K562 (cell line): ENCODE measurements at regions not wholly inside any gene's neighbourhood (a gene's known extent, or its start where the extent isn't known, plus 50 kb on each side); places are given as distances from the start of the nearest gene placed in this dataset.

Experiments used
- ATAC-seq: fragments of 200-7000 bp; cut with Tn5 transposase; 3 replicates; pipeline ENCODE4 v1.9.1; 2020; ENCODE audit warnings: moderate library complexity
- BruUV-seq: library from RNA; stranded (reverse); fragments of 400-500 nt; replicated peaks from 2 replicates; lab custom pipeline; 2021; lab: Mats Ljungman, UMichigan
- CTCF ChIA-PET: fragments of 300-600 bp; formaldehyde crosslinking; extraction: SDS; loops from one replicate; lab custom pipeline; 2021; ENCODE audit warnings: low intra/inter-chr PET ratio; lab: Yijun Ruan, JAX
- POLR2A ChIA-PET: fragments of 300-600, 350-650 bp; sonication (Branson Sonifier 250); formaldehyde crosslinking; extraction: SDS; loops from one replicate; lab custom pipeline; 2021; ENCODE audit warnings: antibody characterized with exemption, inconsistent platforms; lab: Yijun Ruan, JAX
- DNase-seq, 4 experiments: peaks; one replicate each; pipeline versions ENCODE4 v3.0.0 to v3.0.0-alpha.2; 2011 to 2018; ENCODE audit warnings: low spot score in 3 of 4, mixed read lengths in 3 of 4; ENCODE audit errors: extremely low read depth in 1 of 4
- FAIRE-seq: peaks from 2 replicates; lab custom pipeline; 2011; peaks lifted over from hg19 to GRCh38; lab: Jason Lieb, UNC
- H2AFZ ChIP-seq: 2 replicates; pipeline ENCODE4 v1.6.0; 2011; ENCODE audit warnings: low read depth, low read length, control low read depth, inconsistent platforms
- H3K27ac ChIP-seq: fragments of 200-600 bp; 3 replicates; pipeline ENCODE4 v1.8.0; 2011; ENCODE audit warnings: low read depth, mild to moderate bottlenecking, control low read depth, inconsistent platforms, low read length, moderate library complexity, mixed read lengths; ENCODE audit errors: extremely low read depth
- H3K27me3 ChIP-seq, 2 experiments: fragments of 300-600 bp in 1 of 2; 2 replicates in 1 of 2; 3 replicates in 1 of 2; pipeline versions ENCODE4 v1.6.0 to v1.8.0; 2011; ENCODE audit warnings: inconsistent platforms in 2 of 2, low read length in 2 of 2, mild to moderate bottlenecking in 1 of 2, mixed read lengths in 1 of 2, moderate library complexity in 1 of 2; ENCODE audit not compliant: control insufficient read depth in 2 of 2, insufficient read depth in 2 of 2
- H3K36me3 ChIP-seq: fragments of 300-600 bp; 3 replicates; pipeline ENCODE4 v1.8.0; 2011; ENCODE audit warnings: mild to moderate bottlenecking, low read length, inconsistent platforms; ENCODE audit not compliant: control insufficient read depth, insufficient read depth
- H3K4me1 ChIP-seq, 2 experiments: fragments of 200-600 bp in 1 of 2; replicated peaks in 1 of 2; 2 replicates in 1 of 2; 3 replicates in 1 of 2; pipeline versions ENCODE4 v1.5.1 to v1.8.0; 2011; ENCODE audit warnings: inconsistent platforms in 2 of 2, low read length in 2 of 2, mild to moderate bottlenecking in 1 of 2, mixed read lengths in 1 of 2, moderate library complexity in 1 of 2; ENCODE audit not compliant: control insufficient read depth in 2 of 2, insufficient read depth in 2 of 2
- H3K4me2 ChIP-seq: 2 replicates; pipeline ENCODE4 v1.6.1; 2011; ENCODE audit warnings: low read length, control low read depth, inconsistent platforms, mixed read lengths; ENCODE audit not compliant: insufficient read depth
- H3K4me3 ChIP-seq: fragments of 200-600 bp; sonication (generic), shearing (Covaris generic); 2 replicates; pipeline ENCODE4 v1.5.1; 2016; ENCODE audit warnings: control low read depth, inconsistent platforms
- H3K79me2 ChIP-seq: fragments of 200-600 bp; 3 replicates; pipeline ENCODE4 v1.8.0; 2011; ENCODE audit warnings: low read length, inconsistent platforms; ENCODE audit not compliant: control insufficient read depth, insufficient read depth
- H3K9ac ChIP-seq, 2 experiments: 2 replicates each; pipeline versions ENCODE4 v1.6.0 to v1.6.1; 2011; ENCODE audit warnings: low read depth in 2 of 2, low read length in 2 of 2, control low read depth in 1 of 2, inconsistent platforms in 1 of 2, mild to moderate bottlenecking in 1 of 2, mixed read lengths in 1 of 2; ENCODE audit not compliant: insufficient read depth in 1 of 2
- H3K9me1 ChIP-seq: one replicate; pipeline ENCODE4 v1.6.0; 2011; ENCODE audit warnings: inconsistent platforms, mild to moderate bottlenecking, low read length, moderate library complexity; ENCODE audit not compliant: control insufficient read depth, insufficient read depth
- H3K9me3 ChIP-seq: replicated peaks from 2 replicates; pipeline ENCODE4 v1.5.1; 2011; ENCODE audit warnings: low read depth, low read length, inconsistent platforms; ENCODE audit not compliant: control insufficient read depth, insufficient read depth
- H4K20me1 ChIP-seq: replicated peaks from 2 replicates; pipeline ENCODE4 v1.6.1; 2011; ENCODE audit warnings: low read length, inconsistent platforms, mixed read lengths; ENCODE audit not compliant: control insufficient read depth, insufficient read depth
- ETV6 ChIP-seq, 3 experiments: fragments of 150-350 bp in 1 of 3; sonication (generic) in 1 of 3; formaldehyde crosslinking in 1 of 3; IDR thresholded peaks; 2 replicates each; pipeline versions ENCODE4 v1.6.1 to v1.8.0; 2014 to 2022; ENCODE audit warnings: borderline replicate concordance in 2 of 3, low read depth in 2 of 3, antibody characterized with exemption in 1 of 3, low read length in 1 of 3, mild to moderate bottlenecking in 1 of 3, missing genetic modification reagents in 1 of 3
- HMG20B ChIP-seq: fragments of 250-450 bp; sonication (Bioruptor Pico); IDR thresholded peaks from 2 replicates; pipeline ENCODE4 v1.5.0; 2021; ENCODE audit warnings: mild to moderate bottlenecking
- KDM5B ChIP-seq: fragments of 200-600 bp; sonication (generic); IDR thresholded peaks from 2 replicates; pipeline ENCODE4 v1.6.1; 2012; ENCODE audit warnings: low read depth, mild to moderate bottlenecking, moderate library complexity, low read length, control low read depth, inconsistent platforms; ENCODE audit not compliant: insufficient replicate concordance
- LCOR ChIP-seq: sonication (generic); formaldehyde crosslinking; IDR thresholded peaks from 2 replicates; pipeline ENCODE4 v1.8.0; 2022; ENCODE audit warnings: mild to moderate bottlenecking, missing genetic modification reagents
- NFE2L1 ChIP-seq: fragments of 450-650 bp; IDR thresholded peaks from 2 replicates; pipeline ENCODE4 v1.6.1; 2016; ENCODE audit warnings: missing genetic modification characterization, low read depth, mild to moderate bottlenecking, missing compliant biosample characterization, moderate library complexity, borderline replicate concordance
- PHF8 ChIP-seq: fragments of 200-600 bp; sonication (generic); IDR thresholded peaks from 2 replicates; pipeline ENCODE4 v1.6.1; 2012; ENCODE audit warnings: mixed run types, mild to moderate bottlenecking, inconsistent platforms, low read length, moderate library complexity, borderline replicate concordance
- POLR2G ChIP-seq: fragments of 200-400 bp; formaldehyde crosslinking; IDR thresholded peaks from 2 replicates; pipeline ENCODE4 v1.6.1; 2017; ENCODE audit warnings: low read depth, mild to moderate bottlenecking, antibody characterized with exemption, low read length, moderate library complexity
- RFX5 ChIP-seq: IDR thresholded peaks from 2 replicates; pipeline ENCODE4 v1.6.1; 2011; ENCODE audit warnings: low read depth, mild to moderate bottlenecking, improper control_type of control experiment, low read length
- ZNF316 ChIP-seq: fragments of 450-650 bp; IDR thresholded peaks from 2 replicates; pipeline ENCODE4 v1.6.1; 2016
- ZNF77 ChIP-seq: fragments of 250-450 bp; sonication (Bioruptor Pico); IDR thresholded peaks from 2 replicates; pipeline ENCODE4 v1.5.0; 2020
- ZNF780A ChIP-seq: fragments of 250-450 bp; sonication (Bioruptor Pico); IDR thresholded peaks from 2 replicates; pipeline ENCODE4 v1.5.0; 2021; ENCODE audit warnings: mild to moderate bottlenecking
- WGBS: fragments of 100-300 bp; shearing (Covaris generic); methylation state at CpG from one replicate; pipeline ENCODE4 v1.1.6; 2016; ENCODE audit warnings: low coverage, mixed read lengths; ENCODE audit not compliant: insufficient coverage; ENCODE audit errors: missing lambda C conversion rate; 5-methylcytosine and 5-hydroxymethylcytosine counted together
- in situ Hi-C: fragments of 300-500 bp; cut with MboI; formaldehyde crosslinking; loops from 4 replicates; pipeline ENCODE4 v1.15.0; 2018; ENCODE audit warnings: inconsistent platforms, mixed read lengths
- intact Hi-C: fragments of 100-400 bp; cut with micrococcal nuclease; formaldehyde crosslinking; loops from 2 replicates; pipeline ENCODE4 v1.14.2; 2022
- TF ChIP-seq, protein P1 (sequence below): fragments of 450-650 bp; IDR thresholded peaks from 2 replicates; pipeline ENCODE4 v1.6.1; 2016; ENCODE audit warnings: low read depth, mild to moderate bottlenecking, moderate library complexity
- TF ChIP-seq, protein P2 (sequence below): fragments of 450-650 bp; formaldehyde crosslinking; IDR thresholded peaks from 2 replicates; pipeline ENCODE4 v1.4.0; 2020; ENCODE audit warnings: mild to moderate bottlenecking, moderate library complexity
- TF ChIP-seq, protein P3 (sequence below): IDR thresholded peaks from 2 replicates; pipeline ENCODE4 v1.6.1; 2016; ENCODE audit warnings: missing genetic modification characterization, missing compliant biosample characterization
- TF ChIP-seq, protein P4 (sequence below): sonication (generic); formaldehyde crosslinking; IDR thresholded peaks from 2 replicates; pipeline ENCODE4 v1.8.0; 2022; ENCODE audit warnings: mild to moderate bottlenecking, missing genetic modification reagents, borderline replicate concordance
- TF ChIP-seq, protein P5 (sequence below): fragments of 250-450 bp; sonication (Bioruptor Pico); IDR thresholded peaks from 2 replicates; pipeline ENCODE4 v1.8.0; 2022; ENCODE audit warnings: inconsistent platforms, mild to moderate bottlenecking, moderate library complexity, borderline replicate concordance

DNA sequence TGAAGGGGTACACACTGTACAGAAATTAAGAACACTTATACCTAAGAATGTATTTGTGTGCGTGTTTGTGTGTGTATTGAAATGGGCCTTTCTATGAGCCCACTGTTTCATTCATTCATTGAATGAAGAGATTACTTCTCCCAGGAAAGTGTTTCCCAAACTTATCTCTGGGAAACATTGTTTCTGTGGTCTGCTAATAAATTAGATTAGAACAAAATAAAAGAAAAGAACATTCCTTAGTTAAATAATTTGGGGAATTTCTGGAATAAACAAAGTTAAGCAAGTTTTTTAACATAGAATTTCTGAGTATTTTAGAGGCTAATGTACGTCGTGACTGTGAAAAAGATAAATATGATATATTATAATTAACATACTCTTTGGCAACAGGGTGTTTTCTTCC lies 402.4 kb upstream of the CDH11 start:
- H2AFZ ChIP-seq: no peak overlapping the region
- ChIA-PET CTCF (no interaction called here), POLR2A (no interaction called here)
- H3K36me3 ChIP-seq: no peaks in the 10 kb centered on the region
- in situ Hi-C loops (no loop called here), intact Hi-C loops (no loop called here)
- 0% methylated on average over 3 of the region's 3 CpGs for WGBS
- H3K4me2 ChIP-seq: no peak overlapping the region
- ATAC-seq (no peak), FAIRE-seq (no peak)
- no peaks in the 10 kb centered on the region for H4K20me1 ChIP-seq
- BruUV-seq: no TSS peak
- no peaks in the 10 kb centered on the region for H3K27me3 ChIP-seq
- H3K9me3 ChIP-seq: no peaks in the 10 kb centered on the region
- H3K9me1 ChIP-seq: no peaks in the 10 kb centered on the region
- H3K4me3 ChIP-seq: no peak overlapping the region
- no peaks in the 10 kb centered on the region for H3K4me1 ChIP-seq
- H3K9ac ChIP-seq: no peak overlapping the region
- TF ChIP-seq ZNF316 (no peak), LCOR (CRISPR knock-in tag) (no peak), KDM5B (no peak), ZNF780A (CRISPR knock-in tag) (no peak), NFE2L1 (tag) (no peak), PHF8 (no peak), ETV6 (IDR thresholded peaks at IDR 0.05; ENCODE audit: borderline replicate concordance in 1 of 2, low read depth in 2 of 2, low read length in 1 of 2) (no peak), ETV6 (CRISPR knock-in tag; IDR thresholded peaks at IDR 0.05; ENCODE audit: borderline replicate concordance) (no peak), RFX5 (no peak), ZNF77 (CRISPR knock-in tag) (no peak), HMG20B (CRISPR knock-in tag) (no peak), POLR2G (no peak)
- TF ChIP-seq, protein P1, sequence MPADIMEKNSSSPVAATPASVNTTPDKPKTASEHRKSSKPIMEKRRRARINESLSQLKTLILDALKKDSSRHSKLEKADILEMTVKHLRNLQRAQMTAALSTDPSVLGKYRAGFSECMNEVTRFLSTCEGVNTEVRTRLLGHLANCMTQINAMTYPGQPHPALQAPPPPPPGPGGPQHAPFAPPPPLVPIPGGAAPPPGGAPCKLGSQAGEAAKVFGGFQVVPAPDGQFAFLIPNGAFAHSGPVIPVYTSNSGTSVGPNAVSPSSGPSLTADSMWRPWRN: no peak
- TF ChIP-seq, protein P2, sequence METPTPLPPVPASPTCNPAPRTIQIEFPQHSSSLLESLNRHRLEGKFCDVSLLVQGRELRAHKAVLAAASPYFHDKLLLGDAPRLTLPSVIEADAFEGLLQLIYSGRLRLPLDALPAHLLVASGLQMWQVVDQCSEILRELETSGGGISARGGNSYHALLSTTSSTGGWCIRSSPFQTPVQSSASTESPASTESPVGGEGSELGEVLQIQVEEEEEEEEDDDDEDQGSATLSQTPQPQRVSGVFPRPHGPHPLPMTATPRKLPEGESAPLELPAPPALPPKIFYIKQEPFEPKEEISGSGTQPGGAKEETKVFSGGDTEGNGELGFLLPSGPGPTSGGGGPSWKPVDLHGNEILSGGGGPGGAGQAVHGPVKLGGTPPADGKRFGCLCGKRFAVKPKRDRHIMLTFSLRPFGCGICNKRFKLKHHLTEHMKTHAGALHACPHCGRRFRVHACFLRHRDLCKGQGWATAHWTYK (CRISPR knock-in tag): no peak
- TF ChIP-seq, protein P3, sequence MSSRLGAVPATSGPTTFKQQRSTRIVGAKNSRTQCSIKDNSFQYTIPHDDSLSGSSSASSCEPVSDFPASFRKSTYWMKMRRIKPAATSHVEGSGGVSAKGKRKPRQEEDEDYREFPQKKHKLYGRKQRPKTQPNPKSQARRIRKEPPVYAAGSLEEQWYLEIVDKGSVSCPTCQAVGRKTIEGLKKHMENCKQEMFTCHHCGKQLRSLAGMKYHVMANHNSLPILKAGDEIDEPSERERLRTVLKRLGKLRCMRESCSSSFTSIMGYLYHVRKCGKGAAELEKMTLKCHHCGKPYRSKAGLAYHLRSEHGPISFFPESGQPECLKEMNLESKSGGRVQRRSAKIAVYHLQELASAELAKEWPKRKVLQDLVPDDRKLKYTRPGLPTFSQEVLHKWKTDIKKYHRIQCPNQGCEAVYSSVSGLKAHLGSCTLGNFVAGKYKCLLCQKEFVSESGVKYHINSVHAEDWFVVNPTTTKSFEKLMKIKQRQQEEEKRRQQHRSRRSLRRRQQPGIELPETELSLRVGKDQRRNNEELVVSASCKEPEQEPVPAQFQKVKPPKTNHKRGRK (tag): no peak
- TF ChIP-seq, protein P4, sequence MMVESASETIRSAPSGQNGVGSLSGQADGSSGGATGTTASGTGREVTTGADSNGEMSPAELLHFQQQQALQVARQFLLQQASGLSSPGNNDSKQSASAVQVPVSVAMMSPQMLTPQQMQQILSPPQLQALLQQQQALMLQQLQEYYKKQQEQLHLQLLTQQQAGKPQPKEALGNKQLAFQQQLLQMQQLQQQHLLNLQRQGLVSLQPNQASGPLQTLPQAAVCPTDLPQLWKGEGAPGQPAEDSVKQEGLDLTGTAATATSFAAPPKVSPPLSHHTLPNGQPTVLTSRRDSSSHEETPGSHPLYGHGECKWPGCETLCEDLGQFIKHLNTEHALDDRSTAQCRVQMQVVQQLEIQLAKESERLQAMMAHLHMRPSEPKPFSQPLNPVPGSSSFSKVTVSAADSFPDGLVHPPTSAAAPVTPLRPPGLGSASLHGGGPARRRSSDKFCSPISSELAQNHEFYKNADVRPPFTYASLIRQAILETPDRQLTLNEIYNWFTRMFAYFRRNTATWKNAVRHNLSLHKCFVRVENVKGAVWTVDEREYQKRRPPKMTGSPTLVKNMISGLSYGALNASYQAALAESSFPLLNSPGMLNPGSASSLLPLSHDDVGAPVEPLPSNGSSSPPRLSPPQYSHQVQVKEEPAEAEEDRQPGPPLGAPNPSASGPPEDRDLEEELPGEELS: no peak
- TF ChIP-seq, protein P5, sequence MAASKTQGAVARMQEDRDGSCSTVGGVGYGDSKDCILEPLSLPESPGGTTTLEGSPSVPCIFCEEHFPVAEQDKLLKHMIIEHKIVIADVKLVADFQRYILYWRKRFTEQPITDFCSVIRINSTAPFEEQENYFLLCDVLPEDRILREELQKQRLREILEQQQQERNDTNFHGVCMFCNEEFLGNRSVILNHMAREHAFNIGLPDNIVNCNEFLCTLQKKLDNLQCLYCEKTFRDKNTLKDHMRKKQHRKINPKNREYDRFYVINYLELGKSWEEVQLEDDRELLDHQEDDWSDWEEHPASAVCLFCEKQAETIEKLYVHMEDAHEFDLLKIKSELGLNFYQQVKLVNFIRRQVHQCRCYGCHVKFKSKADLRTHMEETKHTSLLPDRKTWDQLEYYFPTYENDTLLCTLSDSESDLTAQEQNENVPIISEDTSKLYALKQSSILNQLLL (CRISPR knock-in tag): no peak
- TF ChIP-seq, all 486 proteins: peak for 0
- Histone ChIP-seq H3K79me2 (no peaks in the 10 kb centered on the region), H3K27ac (no peak overlapping the region)
- DNase-seq: no peak
